GM12872 (cell line): ENCODE measurements at regions not wholly inside any gene's neighbourhood (a gene's known extent, or its start where the extent isn't known, plus 50 kb on each side); places are given as distances from the start of the nearest gene placed in this dataset.

Experiments used
- CTCF ChIP-seq: IDR thresholded peaks from 3 replicates; pipeline ENCODE4 v1.5.1; 2011; ENCODE audit warnings: low read depth, mild to moderate bottlenecking, low read length, moderate library complexity; ENCODE audit not compliant: insufficient read depth

GRCh38 chr1:96425382-96426129 lies 296.0 kb upstream of the PTBP2 start:
- TF ChIP-seq CTCF: no peak

GRCh38 chr1:96427616-96428015 lies 294.0 kb upstream of the PTBP2 start:
- no peak for TF ChIP-seq CTCF

- no peak for TF ChIP-seq CTCF
Measured at GRCh38 chr1:96445302-96445701, 276.3 kb upstream of the PTBP2 start.

- TF ChIP-seq CTCF: no peak
Measured at GRCh38 chr1:96464066-96464465, 257.5 kb upstream of the PTBP2 start.

- no peak for TF ChIP-seq CTCF
Measured at GRCh38 chr1:96464522-96464921, 257.1 kb upstream of the PTBP2 start.

- TF ChIP-seq CTCF: no peak
Measured at GRCh38 chr1:96464991-96465390, 256.6 kb upstream of the PTBP2 start.

- TF ChIP-seq CTCF: no peak
Measured at GRCh38 chr1:96465441-96465840, 256.1 kb upstream of the PTBP2 start.
